SU-DHL-6 (cell line): ENCODE measurements at regions not wholly inside any gene's neighbourhood (a gene's known extent, or its start where the extent isn't known, plus 50 kb on each side); places are given as distances from the start of the nearest gene placed in this dataset.

ENCODE experiments used
- H2AFZ ChIP-seq: fragments of 200-600 bp; sonication (generic); 2 replicates; pipeline ENCODE4 v1.6.1; 2014; ENCODE audit warnings: low read depth, mild to moderate bottlenecking, moderate library complexity, mixed read lengths, antibody characterized with exemption, low read length; ENCODE audit not compliant: severe bottlenecking
- H3F3A ChIP-seq: fragments of 200-600 bp; shearing (Covaris generic); 2 replicates; pipeline ENCODE4 v1.6.0; 2016; ENCODE audit warnings: antibody characterized with exemption, mild to moderate bottlenecking; ENCODE audit not compliant: insufficient read depth
- H3K27ac ChIP-seq: fragments of 200-600 bp; sonication (generic); 2 replicates; pipeline ENCODE4 v1.5.1; 2016; ENCODE audit warnings: low read depth, mild to moderate bottlenecking, low read length, moderate library complexity, mixed read lengths
- H3K27me3 ChIP-seq: fragments of 200-600 bp; sonication (generic), shearing (Covaris generic); 2 replicates; pipeline ENCODE4 v1.6.0; 2014; ENCODE audit warnings: mild to moderate bottlenecking, low read length
- H3K36me3 ChIP-seq: fragments of 200-600 bp; sonication (generic); 2 replicates; pipeline ENCODE4 v1.6.1; 2014; ENCODE audit warnings: mild to moderate bottlenecking, low read length, mixed read lengths
- H3K4me2 ChIP-seq: fragments of 300-600, 200-600 bp; shearing (Covaris generic), sonication (generic); 2 replicates; pipeline ENCODE4 v1.6.0; 2014; ENCODE audit warnings: low read length, low read depth, mild to moderate bottlenecking; ENCODE audit not compliant: poor library complexity, severe bottlenecking
- H3K4me3 ChIP-seq: fragments of 200-600 bp; sonication (generic); 2 replicates; pipeline ENCODE4 v1.5.1; 2014; ENCODE audit warnings: antibody characterized with exemption, low read length, mild to moderate bottlenecking, mixed read lengths; ENCODE audit not compliant: insufficient read depth, poor library complexity, severe bottlenecking
- H3K79me2 ChIP-seq: fragments of 200-600 bp; sonication (generic); 2 replicates; pipeline ENCODE4 v1.6.1; 2014; ENCODE audit warnings: mild to moderate bottlenecking, low read length, moderate library complexity; ENCODE audit not compliant: insufficient read depth
- H3K9ac ChIP-seq: fragments of 200-600 bp; sonication (generic); 2 replicates; pipeline ENCODE4 v1.7.0; 2014; ENCODE audit warnings: mild to moderate bottlenecking, low read length
- H3K9me2 ChIP-seq: fragments of 200-600 bp; sonication (generic); replicated peaks from 2 replicates; pipeline ENCODE4 v1.6.1; 2014; ENCODE audit warnings: low read length; ENCODE audit not compliant: insufficient read depth
- H3K9me3 ChIP-seq: fragments of 200-600 bp; sonication (generic); 2 replicates; pipeline ENCODE4 v1.6.1; 2014; ENCODE audit warnings: low read length, mixed read lengths; ENCODE audit not compliant: insufficient read depth
- H4K20me1 ChIP-seq: fragments of 200-600 bp; sonication (generic); 2 replicates; pipeline ENCODE4 v1.6.1; 2014; ENCODE audit warnings: low read depth, mild to moderate bottlenecking, antibody characterized with exemption, low read length, moderate library complexity, mixed read lengths
- EZH2phosphoT487 ChIP-seq: fragments of 200-600 bp; sonication (generic), shearing (Covaris generic); conservative IDR thresholded peaks from 2 replicates; pipeline ENCODE4 v1.6.1; 2018; ENCODE audit warnings: mild to moderate bottlenecking, antibody characterized with exemption, low read length, moderate library complexity, mixed read lengths
- TF ChIP-seq, protein P1 (sequence below): fragments of 200-600 bp; sonication (generic); IDR thresholded peaks from one replicate; pipeline ENCODE4 v1.5.1; 2017; ENCODE audit warnings: antibody characterized with exemption, mild to moderate bottlenecking, low read length, moderate library complexity; ENCODE audit not compliant: insufficient read depth, poor library complexity, severe bottlenecking

DNA sequence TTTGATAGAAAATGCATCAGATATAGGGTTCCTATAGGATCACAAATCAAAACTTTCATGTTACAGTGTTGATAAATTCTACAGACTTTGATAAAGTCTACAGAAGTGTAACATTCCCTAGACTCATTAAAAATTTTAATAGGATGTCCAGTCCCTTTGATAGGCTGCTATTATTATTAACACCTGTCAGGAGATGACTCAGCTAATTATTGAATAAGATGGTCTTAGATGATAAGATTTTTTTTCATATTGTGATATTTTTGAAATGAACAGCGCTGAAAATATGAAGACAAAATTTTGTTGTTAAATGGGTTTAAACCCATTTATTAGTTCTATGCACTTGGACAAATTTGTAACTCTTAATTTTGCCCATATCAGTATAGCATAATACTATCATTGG, 356.8 kb upstream of the SLITRK1 start:
- H3K79me2 ChIP-seq, result no peaks in the 10 kb centered on the region
- H3K9ac ChIP-seq, result no peak overlapping the region
- no peak overlapping the region for H2AFZ ChIP-seq
- H3K27me3 ChIP-seq, result no peaks in the 10 kb centered on the region
- no peaks in the 10 kb centered on the region for H4K20me1 ChIP-seq
- TF ChIP-seq, protein P1, sequence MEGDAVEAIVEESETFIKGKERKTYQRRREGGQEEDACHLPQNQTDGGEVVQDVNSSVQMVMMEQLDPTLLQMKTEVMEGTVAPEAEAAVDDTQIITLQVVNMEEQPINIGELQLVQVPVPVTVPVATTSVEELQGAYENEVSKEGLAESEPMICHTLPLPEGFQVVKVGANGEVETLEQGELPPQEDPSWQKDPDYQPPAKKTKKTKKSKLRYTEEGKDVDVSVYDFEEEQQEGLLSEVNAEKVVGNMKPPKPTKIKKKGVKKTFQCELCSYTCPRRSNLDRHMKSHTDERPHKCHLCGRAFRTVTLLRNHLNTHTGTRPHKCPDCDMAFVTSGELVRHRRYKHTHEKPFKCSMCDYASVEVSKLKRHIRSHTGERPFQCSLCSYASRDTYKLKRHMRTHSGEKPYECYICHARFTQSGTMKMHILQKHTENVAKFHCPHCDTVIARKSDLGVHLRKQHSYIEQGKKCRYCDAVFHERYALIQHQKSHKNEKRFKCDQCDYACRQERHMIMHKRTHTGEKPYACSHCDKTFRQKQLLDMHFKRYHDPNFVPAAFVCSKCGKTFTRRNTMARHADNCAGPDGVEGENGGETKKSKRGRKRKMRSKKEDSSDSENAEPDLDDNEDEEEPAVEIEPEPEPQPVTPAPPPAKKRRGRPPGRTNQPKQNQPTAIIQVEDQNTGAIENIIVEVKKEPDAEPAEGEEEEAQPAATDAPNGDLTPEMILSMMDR, result no peak
- TF ChIP-seq EZH2phosphoT487, result no peak
- H3K4me2 ChIP-seq, result no peak overlapping the region
- H3K9me2 ChIP-seq, result no peaks in the 10 kb centered on the region
- H3K27ac ChIP-seq, result no peak overlapping the region
- no peaks in the 10 kb centered on the region for H3K9me3 ChIP-seq
- H3F3A ChIP-seq, result no peaks in the 10 kb centered on the region
- no peak overlapping the region for H3K4me3 ChIP-seq
- no peaks in the 10 kb centered on the region for H3K36me3 ChIP-seq

GRCh38 chr13:84238381-84238780, 356.1 kb upstream of the SLITRK1 start:
- no peaks in the 10 kb centered on the region for H3K27me3 ChIP-seq
- no peaks in the 10 kb centered on the region for H3K9me3 ChIP-seq
- H3K4me2 ChIP-seq, result no peak overlapping the region
- no peaks in the 10 kb centered on the region for H3K9me2 ChIP-seq
- no peak for TF ChIP-seq EZH2phosphoT487
- TF ChIP-seq, protein P1, result no peak
- H3K9ac ChIP-seq, result no peak overlapping the region
- H3F3A ChIP-seq, result no peaks in the 10 kb centered on the region
- no peaks in the 10 kb centered on the region for H3K79me2 ChIP-seq
- H3K27ac ChIP-seq, result no peak overlapping the region
- H2AFZ ChIP-seq, result no peak overlapping the region
- H4K20me1 ChIP-seq, result no peaks in the 10 kb centered on the region
- no peaks in the 10 kb centered on the region for H3K36me3 ChIP-seq
- H3K4me3 ChIP-seq, result no peak overlapping the region

DNA sequence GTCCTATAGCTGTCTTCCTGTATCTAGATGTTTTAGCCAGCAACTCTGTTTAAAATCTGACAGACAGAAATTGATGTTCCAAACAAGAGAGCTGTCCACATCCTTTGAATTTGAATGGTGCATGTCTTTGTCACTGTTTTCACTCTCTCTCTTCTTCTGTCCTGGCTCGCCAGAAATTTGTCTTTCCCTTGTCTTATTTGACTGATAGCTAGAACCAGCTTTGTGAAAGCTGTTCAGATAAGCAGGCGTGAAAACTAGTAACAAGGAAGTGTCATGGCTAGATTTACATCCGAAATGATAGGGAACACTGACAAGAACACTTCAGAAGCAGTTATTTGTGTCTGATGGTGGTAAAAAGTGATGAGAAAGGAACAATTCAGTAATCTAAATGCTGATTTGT, 354.9 kb upstream of the SLITRK1 start:
- no peaks in the 10 kb centered on the region for H3K27me3 ChIP-seq
- no peaks in the 10 kb centered on the region for H3K9me2 ChIP-seq
- TF ChIP-seq, protein P1, result no peak
- no peak for TF ChIP-seq EZH2phosphoT487
- no peaks in the 10 kb centered on the region for H3F3A ChIP-seq
- no peak overlapping the region for H3K4me3 ChIP-seq
- H3K27ac ChIP-seq, result no peak overlapping the region
- no peaks in the 10 kb centered on the region for H4K20me1 ChIP-seq
- H3K79me2 ChIP-seq, result no peaks in the 10 kb centered on the region
- H2AFZ ChIP-seq, result no peak overlapping the region
- H3K9me3 ChIP-seq, result no peaks in the 10 kb centered on the region
- H3K36me3 ChIP-seq, result no peaks in the 10 kb centered on the region
- no peak overlapping the region for H3K4me2 ChIP-seq
- no peak overlapping the region for H3K9ac ChIP-seq

DNA sequence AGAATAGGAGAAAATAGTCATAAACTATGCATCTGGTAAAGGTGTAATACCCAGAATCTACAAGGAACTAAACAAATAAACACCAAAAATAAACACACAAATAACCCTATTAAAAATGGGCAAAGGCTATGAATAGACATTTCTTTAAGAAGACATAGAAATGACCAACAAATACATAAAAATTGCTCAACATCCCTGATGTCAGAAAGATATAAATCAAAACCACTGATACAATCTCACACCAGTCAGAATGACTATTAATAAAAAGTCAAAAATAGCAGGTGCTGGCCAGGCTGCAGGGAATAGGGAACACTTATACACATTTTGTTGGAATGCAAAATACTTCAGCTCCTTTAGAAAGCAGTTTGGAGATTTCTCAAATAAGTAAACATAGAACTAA, 352.1 kb upstream of the SLITRK1 start:
- Histone ChIP-seq H3K9me2 (no peaks in the 10 kb centered on the region), H2AFZ (no peak overlapping the region), H3K4me3 (no peak overlapping the region), H3K36me3 (no peaks in the 10 kb centered on the region), H3K27ac (no peak overlapping the region), H3F3A (no peaks in the 10 kb centered on the region), H3K9ac (no peak overlapping the region), H3K79me2 (no peaks in the 10 kb centered on the region), H4K20me1 (no peaks in the 10 kb centered on the region), H3K4me2 (no peak overlapping the region), H3K9me3 (no peaks in the 10 kb centered on the region), H3K27me3 (no peaks in the 10 kb centered on the region)
- TF ChIP-seq, protein P1, result no peak
- no peak for TF ChIP-seq EZH2phosphoT487
